Muscle layer of duodenum (tissue), 2 donors: ENCODE measurements at regions not wholly inside any gene's neighbourhood (a gene's known extent, or its start where the extent isn't known, plus 50 kb on each side); places are given as distances from the start of the nearest gene placed in this dataset.

Source experiments
- H3K27ac ChIP-seq: one replicate; pipeline ENCODE4 v1.7.0; 2013; ENCODE audit warnings: mild to moderate bottlenecking, low read length
- H3K27me3 ChIP-seq: one replicate; pipeline ENCODE4 v1.7.0; 2013; ENCODE audit warnings: low read depth, mild to moderate bottlenecking, control low read depth, low read length
- H3K36me3 ChIP-seq, 2 donors: one replicate each; pipeline ENCODE4 v1.7.0; 2013; ENCODE audit warnings: low read length in 2 of 2, control low read depth in 1 of 2, mild to moderate bottlenecking in 1 of 2; ENCODE audit not compliant: insufficient read depth in 2 of 2, control insufficient read depth in 1 of 2
- H3K4me1 ChIP-seq, 2 donors: one replicate each; pipeline ENCODE4 v1.7.0; 2013; ENCODE audit warnings: low read length in 2 of 2, mild to moderate bottlenecking in 2 of 2, control low read depth in 1 of 2, moderate library complexity in 1 of 2; ENCODE audit not compliant: insufficient read depth in 2 of 2, control insufficient read depth in 1 of 2
- H3K4me3 ChIP-seq, 2 donors: one replicate each; pipeline ENCODE4 v1.7.0; 2013; ENCODE audit warnings: low read length in 2 of 2, low read depth in 1 of 2, mild to moderate bottlenecking in 1 of 2
- H3K9me3 ChIP-seq, 2 donors: one replicate each; pipeline ENCODE4 v1.7.0; 2013; ENCODE audit warnings: low read length in 2 of 2, control low read depth in 1 of 2, mild to moderate bottlenecking in 1 of 2; ENCODE audit not compliant: control insufficient read depth in 1 of 2
- donor health status: healthy.

- peaks cover 0 to 6% of the 10 kb centered on the region in 2 donors for H3K4me1 ChIP-seq
- H3K4me3 ChIP-seq = no peak overlapping the region
- H3K9me3 ChIP-seq = no peaks in the 10 kb centered on the region
- H3K27ac ChIP-seq = no peak overlapping the region
- no peaks in the 10 kb centered on the region for H3K27me3 ChIP-seq
- no peaks in the 10 kb centered on the region for H3K36me3 ChIP-seq
Observed at GRCh38 chr2:19503406-19503805, 145.0 kb upstream of the OSR1 start.

DNA sequence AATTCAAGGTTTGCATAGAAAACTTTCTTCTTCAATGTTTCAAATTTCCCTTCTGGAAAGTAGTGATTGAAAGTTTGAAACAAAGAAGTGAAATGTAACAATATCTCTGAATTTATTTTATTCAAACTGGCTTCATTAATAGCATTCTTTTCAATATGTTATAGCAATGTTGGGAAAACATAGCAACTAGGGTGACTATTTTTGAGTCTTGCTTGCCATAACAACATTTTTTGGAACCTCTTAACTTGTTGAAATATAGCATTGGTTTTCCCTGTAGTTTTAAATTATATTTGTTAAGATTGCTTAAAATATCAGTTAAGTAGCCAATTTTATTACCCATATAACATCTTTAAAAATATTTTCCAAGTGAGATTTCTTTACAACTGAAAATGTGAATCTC lies 141.7 kb upstream of the OSR1 start:
- Histone ChIP-seq H3K27me3 (no peaks in the 10 kb centered on the region), H3K4me3 (no peak overlapping the region), H3K27ac (no peak overlapping the region), H3K9me3 (no peaks in the 10 kb centered on the region), H3K36me3 (no peaks in the 10 kb centered on the region), H3K4me1 (peaks cover 0 to 6% of the 10 kb centered on the region in 2 donors)

GRCh38 chr2:19496646-19497045 lies 138.2 kb upstream of the OSR1 start:
- Histone ChIP-seq H3K27ac (no peak overlapping the region), H3K4me3 (no peak overlapping the region), H3K4me1 (no peaks in the 10 kb centered on the region), H3K27me3 (no peaks in the 10 kb centered on the region), H3K36me3 (no peaks in the 10 kb centered on the region), H3K9me3 (no peaks in the 10 kb centered on the region)

- Histone ChIP-seq H3K9me3 (no peaks in the 10 kb centered on the region), H3K36me3 (no peaks in the 10 kb centered on the region), H3K27ac (no peak overlapping the region), H3K4me3 (no peak overlapping the region), H3K27me3 (no peaks in the 10 kb centered on the region), H3K4me1 (no peaks in the 10 kb centered on the region)
Observed at GRCh38 chr2:19494241-19494640, 135.8 kb upstream of the OSR1 start.

DNA sequence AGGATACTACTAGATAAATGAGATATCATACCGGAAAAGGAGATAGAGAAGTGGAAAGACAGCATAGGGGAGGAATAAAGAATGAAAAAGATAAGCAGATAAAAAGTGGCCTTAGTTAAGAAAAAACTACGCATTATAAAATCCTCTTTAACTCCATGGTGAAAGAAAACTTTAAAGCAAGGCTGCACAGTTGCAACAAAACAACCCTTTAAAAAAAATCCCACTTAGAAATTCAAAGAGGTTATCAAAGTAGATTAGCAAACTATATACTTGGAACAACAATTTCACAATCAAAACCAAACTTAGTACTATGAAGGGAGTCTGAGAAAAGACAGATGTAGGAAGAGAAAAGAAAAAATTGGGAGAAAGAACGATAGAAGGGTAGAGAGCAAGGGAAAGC lies 133.4 kb upstream of the OSR1 start:
- H3K36me3 ChIP-seq = no peaks in the 10 kb centered on the region
- H3K4me1 ChIP-seq = no peaks in the 10 kb centered on the region
- no peak overlapping the region for H3K27ac ChIP-seq
- H3K4me3 ChIP-seq = no peak overlapping the region
- H3K27me3 ChIP-seq = no peaks in the 10 kb centered on the region
- H3K9me3 ChIP-seq = no peaks in the 10 kb centered on the region

GRCh38 chr2:19490846-19491435 lies 132.5 kb upstream of the OSR1 start:
- no peak overlapping the region for H3K27ac ChIP-seq
- no peaks in the 10 kb centered on the region for H3K27me3 ChIP-seq
- no peak overlapping the region for H3K4me3 ChIP-seq
- no peaks in the 10 kb centered on the region for H3K36me3 ChIP-seq
- no peaks in the 10 kb centered on the region for H3K9me3 ChIP-seq
- H3K4me1 ChIP-seq = no peaks in the 10 kb centered on the region

GRCh38 chr2:19488009-19488691 lies 129.7 kb upstream of the OSR1 start:
- Histone ChIP-seq H3K9me3 (no peaks in the 10 kb centered on the region), H3K27ac (no peak overlapping the region), H3K4me1 (no peaks in the 10 kb centered on the region), H3K4me3 (no peak overlapping the region), H3K27me3 (no peaks in the 10 kb centered on the region), H3K36me3 (no peaks in the 10 kb centered on the region)

DNA sequence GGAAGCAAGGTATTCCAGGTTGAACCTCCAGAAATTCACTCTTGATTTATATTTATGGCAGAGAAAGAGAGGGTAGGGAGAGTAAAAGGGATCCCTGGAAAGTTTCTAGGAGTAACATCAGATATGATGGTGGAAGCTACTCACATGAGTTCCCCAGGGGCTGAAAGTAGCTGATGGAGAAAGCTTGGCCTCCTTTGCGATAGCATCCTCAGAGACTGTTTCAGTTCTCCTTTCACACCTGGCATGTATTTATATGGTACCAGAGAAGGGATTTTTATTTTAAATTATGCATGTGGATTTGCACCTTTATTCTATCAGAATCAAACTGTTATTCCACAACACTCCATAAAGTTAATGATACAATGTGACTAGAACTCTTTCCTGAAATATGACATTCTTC lies 126.3 kb upstream of the OSR1 start:
- Histone ChIP-seq H3K4me3 (no peak overlapping the region), H3K36me3 (no peaks in the 10 kb centered on the region), H3K27ac (no peak overlapping the region), H3K27me3 (no peaks in the 10 kb centered on the region), H3K4me1 (peaks cover 0 to 4% of the 10 kb centered on the region in 2 donors), H3K9me3 (no peaks in the 10 kb centered on the region)

GRCh38 chr2:19480673-19481072 lies 122.2 kb upstream of the OSR1 start:
- peaks cover 0 to 7% of the 10 kb centered on the region in 2 donors for H3K4me1 ChIP-seq
- H3K4me3 ChIP-seq = no peak overlapping the region
- H3K27ac ChIP-seq = no peak overlapping the region
- no peaks in the 10 kb centered on the region for H3K36me3 ChIP-seq
- no peaks in the 10 kb centered on the region for H3K9me3 ChIP-seq
- no peaks in the 10 kb centered on the region for H3K27me3 ChIP-seq

GRCh38 chr2:19479666-19480065 lies 121.2 kb upstream of the OSR1 start:
- Histone ChIP-seq H3K4me1 (peaks cover 0 to 8% of the 10 kb centered on the region in 2 donors), H3K9me3 (no peaks in the 10 kb centered on the region), H3K36me3 (no peaks in the 10 kb centered on the region), H3K27ac (no peak overlapping the region), H3K27me3 (no peaks in the 10 kb centered on the region), H3K4me3 (no peak overlapping the region)

DNA sequence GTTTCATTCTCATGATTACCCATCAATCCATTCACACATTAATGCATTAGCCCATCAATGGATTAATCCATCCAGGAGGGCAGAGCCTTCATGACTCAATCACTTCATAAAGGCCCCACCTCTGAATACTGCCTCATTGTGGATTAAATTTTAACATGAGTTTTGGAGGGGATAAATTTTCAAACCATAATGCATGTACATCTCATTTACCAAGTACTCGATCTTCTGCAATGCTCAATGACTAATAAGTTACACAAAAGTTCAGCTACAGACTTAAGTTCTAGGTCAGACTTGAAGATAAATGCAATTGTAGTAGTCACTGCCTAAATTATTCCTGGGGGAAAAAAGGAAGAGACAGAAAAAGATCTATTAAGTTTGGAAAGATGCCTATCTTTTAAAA lies 120.0 kb upstream of the OSR1 start:
- peaks cover 0 to 8% of the 10 kb centered on the region in 2 donors for H3K4me1 ChIP-seq
- no peaks in the 10 kb centered on the region for H3K36me3 ChIP-seq
- H3K4me3 ChIP-seq = no peak overlapping the region
- H3K27ac ChIP-seq = no peak overlapping the region
- no peaks in the 10 kb centered on the region for H3K9me3 ChIP-seq
- H3K27me3 ChIP-seq = no peaks in the 10 kb centered on the region

DNA sequence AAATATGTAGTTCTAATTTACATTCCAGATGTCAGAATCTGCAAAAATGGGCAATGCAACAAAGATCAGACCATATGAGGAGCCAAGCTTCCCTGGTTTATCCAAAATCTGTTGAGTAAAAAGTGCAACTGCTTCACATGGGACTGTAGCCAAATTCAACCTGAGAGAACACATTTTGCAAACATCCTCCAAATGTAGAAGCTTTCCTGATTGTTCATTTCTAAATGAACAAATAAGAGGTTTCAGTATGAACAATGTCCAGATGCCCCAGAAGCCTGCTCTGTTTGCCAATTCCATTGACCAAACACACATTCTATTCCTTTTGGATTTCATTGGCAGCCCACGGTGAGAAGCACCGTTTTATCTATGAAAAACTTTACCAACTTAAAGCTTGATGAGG lies 117.9 kb upstream of the OSR1 start:
- no peaks in the 10 kb centered on the region for H3K36me3 ChIP-seq
- peaks cover 0 to 8% of the 10 kb centered on the region in 2 donors for H3K4me1 ChIP-seq
- no peaks in the 10 kb centered on the region for H3K9me3 ChIP-seq
- H3K27me3 ChIP-seq = no peaks in the 10 kb centered on the region
- no peak overlapping the region for H3K27ac ChIP-seq
- H3K4me3 ChIP-seq = no peak overlapping the region
